Stimulated activated CD4-positive, alpha-beta T cell treated with anti-CD3 and anti-CD28 coated beads, TNF-alpha, amount 100 ng/mL, for 48 hours (primary cell): ENCODE measurements at regions not wholly inside any gene's neighbourhood (a gene's known extent, or its start where the extent isn't known, plus 50 kb on each side); places are given as distances from the start of the nearest gene placed in this dataset.

ENCODE experiments used
- DNase-seq, 3 donors: peaks; one replicate each; pipeline ENCODE4 v3.0.0-alpha.2; 2020; ENCODE audit warnings: low read depth in 3 of 3

DNA sequence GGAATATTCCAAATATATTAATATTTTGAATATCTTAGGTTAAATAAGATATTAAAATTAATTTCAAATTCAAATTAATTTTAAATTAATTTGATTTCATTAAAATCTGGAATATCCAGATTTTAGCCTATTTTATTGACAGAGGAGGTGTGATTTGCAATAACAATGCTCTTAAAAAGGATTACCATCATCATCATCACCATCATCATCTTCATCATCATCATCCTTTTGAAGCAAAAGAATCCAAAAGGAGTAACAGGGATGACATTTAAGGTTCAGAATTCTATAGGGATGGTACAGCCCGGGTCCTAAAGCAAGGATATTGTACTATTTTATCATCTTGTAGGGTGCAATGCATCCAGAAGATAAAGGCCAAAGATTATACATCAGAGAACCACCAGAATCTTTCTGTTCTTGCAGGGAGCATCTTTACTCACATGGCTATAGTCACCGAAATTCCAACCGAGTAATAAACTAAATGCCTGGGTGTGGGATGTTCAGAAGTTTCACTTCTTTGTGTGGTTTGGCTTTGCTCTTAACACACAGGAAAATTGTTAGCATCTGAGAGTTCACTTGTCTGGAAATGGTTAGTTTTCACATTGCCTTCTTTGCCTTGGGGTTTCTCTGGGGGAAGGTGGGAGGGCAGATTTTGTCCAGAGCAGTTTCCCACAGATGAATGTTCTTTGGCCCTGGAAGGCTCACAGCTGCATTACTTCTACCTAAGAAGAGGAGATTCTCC is 99.1 kb upstream of the ITGA6 start:
- DNase-seq, result no peak

DNA sequence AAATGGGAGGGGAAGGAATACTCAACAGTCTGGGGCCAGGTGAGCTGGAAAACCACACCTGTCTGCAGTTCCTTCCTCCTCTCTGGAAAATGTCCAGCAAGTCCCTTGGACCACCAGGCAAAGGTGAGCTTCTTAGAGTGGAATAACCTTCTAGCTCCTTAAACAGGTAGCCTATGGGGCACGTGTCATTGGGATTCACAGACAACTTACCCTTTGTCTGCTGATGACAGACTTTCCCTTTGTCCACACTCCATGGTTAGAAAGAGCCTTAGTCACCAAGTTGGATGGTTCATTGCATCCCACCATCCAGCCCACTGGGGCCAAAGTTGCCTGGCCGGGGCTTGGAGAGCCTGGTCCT is 98.0 kb upstream of the ITGA6 start:
- DNase-seq, result no peak

DNA sequence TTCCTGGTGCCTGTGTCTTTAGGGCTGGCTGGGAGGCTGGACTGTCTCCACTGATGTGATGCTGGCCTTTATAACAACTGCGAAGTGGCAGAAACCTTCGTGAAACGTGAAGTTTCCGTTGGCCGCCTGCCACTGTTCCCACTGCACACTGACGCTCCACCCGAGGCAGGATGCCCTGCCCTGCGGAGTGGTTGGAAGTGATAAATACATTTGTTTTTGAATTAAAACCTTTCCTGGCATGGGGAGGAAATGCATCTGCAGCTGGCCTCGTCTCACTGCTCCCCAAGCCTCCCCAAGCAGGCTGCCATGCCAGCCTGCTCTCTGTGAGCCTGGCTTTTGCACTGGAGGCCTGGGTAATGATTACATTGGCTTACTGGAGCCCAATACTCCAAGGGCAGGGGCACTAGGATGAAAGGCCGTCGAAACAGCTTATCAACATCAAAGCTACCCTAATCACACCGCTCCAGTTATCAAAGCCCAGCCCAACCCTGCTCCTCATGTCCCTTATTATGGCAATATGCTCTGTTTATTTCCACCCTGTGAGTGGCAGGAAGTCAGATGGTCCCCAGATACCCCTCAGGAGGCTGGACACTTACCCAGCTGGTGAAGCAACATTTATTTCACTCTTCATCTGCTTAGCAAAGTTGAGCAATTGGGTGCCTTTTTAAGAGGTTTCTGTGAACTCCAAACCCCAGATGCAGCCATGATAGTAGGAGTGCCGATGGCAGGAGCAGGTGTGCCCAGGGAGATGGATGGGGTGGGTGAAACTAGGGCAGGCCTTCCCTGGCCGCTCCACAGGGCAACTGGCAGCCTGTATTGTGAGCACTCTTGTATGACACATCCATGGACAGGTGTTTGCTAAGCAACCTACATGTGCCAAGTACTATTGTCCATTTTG is 97.4 kb upstream of the ITGA6 start:
- no peak for DNase-seq

DNA sequence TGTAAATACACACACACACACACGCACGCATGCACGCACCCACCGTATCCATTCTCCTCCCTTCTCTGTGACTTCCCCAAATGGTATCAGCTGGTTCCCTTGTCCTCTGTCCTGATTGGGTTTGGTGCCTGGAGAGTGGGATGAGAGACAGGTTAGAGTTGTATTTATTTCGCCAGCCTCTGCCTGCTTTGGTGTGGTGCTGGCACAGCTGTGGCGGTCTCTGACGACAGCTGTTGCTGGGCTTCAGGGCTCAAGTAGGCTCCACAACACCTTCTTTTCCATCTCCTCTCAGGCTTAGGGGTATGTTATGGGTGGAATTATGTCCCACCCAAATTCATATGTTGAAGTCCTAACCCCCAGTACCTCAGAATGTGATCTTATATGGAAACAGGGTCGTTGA is 94.9 kb upstream of the ITGA6 start:
- DNase-seq, result no peak

DNA sequence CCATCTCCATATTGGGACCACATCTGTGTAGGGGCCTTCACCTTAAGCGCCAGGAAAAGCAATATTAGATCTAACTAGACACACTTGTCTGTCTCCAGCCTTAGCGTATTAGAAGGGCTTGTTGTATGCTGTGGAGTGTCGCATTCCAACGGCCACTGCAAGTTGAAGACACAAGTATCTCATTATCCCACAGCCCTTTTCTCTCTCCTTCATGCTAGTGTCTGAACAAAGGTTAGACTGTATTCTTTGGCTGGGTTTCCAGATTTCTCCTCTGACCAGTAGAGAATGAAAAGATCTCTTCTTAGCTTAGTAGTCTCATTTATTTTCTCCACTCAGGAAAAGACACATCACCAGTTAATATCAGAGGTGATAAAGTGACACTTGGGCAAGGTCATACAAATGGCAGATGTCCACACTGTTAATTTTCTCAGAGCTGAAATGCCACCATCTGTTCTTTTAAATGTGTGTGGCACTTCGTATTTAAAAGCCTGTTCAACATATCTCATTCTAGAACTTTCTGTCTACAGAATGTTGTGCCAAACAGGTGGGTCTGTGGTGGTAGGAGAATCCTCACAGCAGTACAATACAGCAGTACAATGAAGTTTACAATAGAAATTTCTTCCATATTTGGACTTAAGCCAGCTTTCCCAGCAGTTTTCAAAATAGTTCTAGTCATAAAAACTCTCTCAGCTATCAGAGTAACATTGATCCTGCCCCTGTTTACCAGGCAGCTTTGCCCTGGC is 94.0 kb upstream of the ITGA6 start:
- no peak for DNase-seq

DNA sequence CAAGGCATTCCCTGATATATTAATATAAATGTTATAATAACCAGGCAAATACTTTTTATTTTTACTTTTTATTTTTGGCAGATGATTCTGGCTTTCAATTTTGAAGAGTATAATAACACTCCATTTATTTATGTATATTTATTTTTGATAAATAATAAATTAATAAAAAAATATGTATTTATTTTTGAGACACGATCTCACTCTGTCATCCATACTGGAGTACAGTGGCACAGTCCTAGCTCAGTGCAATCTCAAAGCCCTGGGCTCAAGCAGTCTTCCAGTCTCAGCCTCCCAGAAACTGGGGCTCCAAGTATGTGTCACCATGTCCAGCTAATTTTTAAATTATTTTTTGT is 93.4 kb upstream of the ITGA6 start:
- DNase-seq, result no peak

DNA sequence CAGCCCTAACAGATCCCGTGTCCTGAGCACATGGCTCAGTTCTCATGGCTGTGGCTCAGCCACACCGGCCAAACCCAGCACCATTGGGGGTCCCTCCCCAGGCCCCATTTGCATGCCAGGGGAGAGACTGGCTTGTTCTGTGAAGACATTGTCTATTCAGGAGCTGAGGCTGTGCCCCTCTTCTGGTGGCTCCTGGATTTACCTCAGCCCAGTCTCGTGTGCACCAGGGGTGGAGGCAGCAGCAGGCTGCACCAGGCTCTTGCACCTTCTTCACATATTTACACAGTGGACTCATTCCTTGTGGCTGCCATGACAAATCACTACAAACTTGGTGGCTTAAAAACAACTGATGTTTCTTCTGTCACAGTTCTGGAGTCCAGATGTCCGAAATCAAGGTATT is 92.4 kb upstream of the ITGA6 start:
- no peak for DNase-seq

DNA sequence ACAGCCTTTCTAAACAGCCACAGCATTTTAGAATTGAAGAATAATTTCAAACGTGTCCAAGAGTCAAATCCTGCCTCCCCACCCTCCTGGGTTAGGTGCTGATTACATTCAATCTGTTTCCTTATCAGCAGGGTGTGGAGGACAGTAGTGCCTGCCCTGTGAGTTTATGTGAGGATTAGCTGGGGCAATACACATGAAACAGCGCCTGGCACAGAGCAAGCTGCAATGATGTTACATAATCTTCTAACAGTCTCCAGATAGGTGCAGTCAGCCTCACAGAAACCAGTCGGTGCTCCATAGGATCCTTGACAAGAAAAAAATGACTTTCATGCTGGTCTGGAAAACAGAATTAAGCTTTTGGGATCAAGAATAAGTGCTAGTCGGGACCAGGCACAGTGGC is 91.7 kb upstream of the ITGA6 start:
- no peak for DNase-seq

DNA sequence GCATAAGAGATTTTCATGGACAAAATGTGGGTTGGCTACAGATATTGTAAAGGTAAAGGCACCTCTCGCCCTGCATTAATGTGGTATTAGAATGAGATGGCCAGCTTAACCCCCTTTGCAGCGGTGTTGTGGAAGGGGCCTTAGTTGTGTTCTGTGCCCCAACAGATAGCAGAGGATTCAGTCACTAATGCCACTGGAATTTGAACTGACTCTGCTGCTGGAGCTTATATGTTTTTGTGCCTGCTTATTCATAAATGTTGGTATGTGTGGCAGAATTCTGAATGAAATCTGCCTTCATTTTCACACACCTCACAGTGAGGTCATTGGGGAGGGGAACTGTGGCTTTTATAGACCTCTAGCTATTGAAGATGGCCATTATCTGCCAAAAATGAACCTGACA is 90.7 kb upstream of the ITGA6 start:
- no peak for DNase-seq

DNA sequence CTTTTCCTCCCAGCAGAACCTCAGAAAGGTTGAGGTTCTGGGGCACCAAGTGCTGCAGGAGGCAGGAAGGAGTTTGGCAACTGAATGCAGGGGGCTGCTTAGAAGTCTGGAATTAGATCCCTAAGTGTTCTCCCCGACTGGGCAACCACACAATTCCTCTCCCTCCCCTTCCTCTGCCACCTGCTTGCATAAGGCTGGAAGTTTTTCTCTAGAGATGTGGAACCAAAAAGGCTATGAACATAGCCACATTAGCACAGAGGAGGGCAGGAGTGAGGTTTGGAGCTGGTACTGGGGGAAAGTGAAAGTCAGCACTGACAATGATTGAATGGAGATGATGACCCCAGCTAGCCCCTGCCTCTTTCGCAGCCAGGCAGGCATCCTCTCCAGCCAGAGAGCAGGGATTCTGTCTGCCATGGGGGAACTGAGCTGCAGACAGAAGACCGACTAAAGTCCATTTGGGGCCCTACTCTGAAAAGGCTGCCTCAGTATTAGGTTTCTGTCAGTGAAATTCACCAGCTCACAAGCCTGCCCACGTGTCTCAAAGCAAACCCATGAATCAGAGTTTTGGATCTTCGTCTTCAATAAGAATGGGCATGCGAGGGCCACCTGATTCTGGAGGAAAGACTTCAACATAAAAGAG is 87.9 kb upstream of the ITGA6 start:
- DNase-seq, result no peak

DNA sequence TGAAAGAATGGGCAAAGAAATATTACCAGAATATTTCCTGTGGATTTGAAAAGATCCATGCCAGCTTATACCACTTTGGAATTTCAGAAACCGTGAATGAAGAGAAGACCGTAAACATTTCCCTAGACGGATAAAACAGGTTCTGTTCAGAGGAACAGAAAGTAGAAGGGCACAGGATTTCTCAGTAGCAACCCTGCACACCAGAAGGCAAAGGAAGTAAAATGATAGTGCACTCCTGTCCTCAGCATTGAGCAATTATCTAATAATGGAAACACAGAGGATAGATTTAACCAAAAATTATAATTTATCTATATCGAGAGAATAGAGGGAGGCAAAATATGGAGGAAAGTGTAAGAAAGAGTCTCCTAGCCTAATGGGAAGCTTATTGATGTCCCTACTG is 87.0 kb upstream of the ITGA6 start:
- no peak for DNase-seq

DNA sequence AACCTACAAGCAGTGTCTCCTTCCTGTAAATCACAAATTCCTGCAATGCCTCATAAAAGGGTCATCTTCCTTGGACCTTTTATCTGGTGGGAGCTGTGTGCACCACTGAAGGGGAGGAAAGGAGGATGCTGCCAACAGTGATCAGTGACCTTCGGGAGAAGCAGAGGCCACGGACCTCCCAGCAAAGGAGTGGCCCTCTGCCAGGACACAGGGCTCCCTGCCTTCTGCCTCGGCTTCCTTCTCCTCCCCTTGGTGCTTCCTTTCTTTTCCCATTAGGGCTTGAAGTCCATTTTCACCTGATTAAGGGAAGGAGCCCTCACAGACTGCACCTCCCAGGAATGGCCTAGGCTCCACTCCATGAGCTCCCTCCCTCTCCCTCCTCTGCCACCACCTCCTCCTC is 85.3 kb upstream of the ITGA6 start:
- no peak for DNase-seq

DNA sequence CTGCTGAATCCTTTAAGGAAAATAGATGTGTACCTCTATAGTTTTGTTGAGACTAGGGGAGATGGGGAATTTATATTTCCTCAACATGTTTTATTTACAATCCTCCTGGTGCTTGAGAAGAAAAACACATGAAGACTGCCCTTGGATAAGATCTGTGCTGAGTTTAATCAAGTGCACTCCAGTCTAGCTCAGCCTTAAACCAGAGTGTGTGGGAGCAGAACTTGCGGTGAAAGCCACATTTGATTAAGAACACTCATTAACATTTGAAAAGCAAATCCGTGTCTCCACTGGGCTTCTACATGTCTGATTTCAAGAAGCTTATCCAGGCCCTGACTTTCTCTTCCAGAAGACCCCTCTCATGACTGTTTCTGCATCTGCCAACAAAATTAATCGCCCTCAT is 84.8 kb upstream of the ITGA6 start:
- no peak for DNase-seq

DNA sequence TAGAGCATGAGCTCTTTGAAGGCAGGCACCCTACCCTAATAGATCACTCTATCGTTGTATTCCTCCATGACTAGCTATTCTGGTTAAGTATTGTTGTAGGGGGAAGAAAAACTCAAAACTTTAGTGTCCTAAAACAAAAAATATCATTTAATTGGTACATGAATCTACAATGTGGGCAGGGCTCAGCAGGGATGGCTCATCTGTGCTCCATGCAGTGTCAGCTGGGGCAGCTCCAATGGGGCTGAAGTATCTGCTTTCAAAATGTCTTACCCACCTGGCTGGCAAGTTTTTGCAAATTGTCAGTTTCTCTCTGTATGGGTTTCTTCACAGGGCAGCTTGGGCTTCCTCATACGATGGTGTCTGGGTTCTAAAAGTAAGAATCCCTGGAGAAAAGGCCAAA is 83.2 kb upstream of the ITGA6 start:
- DNase-seq, result no peak

DNA sequence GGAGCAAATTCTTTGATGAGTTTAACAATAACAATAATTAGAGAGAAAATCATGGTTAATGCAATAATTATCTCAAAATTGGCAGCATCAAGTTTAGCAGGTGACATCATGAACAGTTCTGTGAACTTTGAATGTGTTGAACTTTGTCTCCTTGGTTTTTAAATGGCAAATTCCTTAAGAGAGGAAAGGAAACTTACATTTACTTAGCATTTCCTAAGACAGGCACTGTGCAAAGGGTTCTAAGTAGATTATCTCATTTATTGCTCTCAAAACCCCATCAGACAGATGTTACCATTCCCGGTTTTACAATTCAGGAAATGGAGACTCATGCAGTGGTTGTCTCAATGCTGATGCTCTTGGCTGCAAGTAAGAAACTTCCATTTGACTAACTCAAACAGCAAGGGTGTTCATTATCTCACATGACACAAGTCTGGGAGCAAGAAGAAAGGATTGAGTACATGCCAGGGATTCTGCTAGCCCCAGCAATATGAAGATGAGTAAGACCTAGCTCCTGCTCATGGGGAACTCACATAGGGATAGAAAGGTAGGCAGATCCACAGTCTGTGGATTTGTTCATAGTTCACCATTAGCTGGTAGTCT is 81.3 kb upstream of the ITGA6 start:
- no peak for DNase-seq

DNA sequence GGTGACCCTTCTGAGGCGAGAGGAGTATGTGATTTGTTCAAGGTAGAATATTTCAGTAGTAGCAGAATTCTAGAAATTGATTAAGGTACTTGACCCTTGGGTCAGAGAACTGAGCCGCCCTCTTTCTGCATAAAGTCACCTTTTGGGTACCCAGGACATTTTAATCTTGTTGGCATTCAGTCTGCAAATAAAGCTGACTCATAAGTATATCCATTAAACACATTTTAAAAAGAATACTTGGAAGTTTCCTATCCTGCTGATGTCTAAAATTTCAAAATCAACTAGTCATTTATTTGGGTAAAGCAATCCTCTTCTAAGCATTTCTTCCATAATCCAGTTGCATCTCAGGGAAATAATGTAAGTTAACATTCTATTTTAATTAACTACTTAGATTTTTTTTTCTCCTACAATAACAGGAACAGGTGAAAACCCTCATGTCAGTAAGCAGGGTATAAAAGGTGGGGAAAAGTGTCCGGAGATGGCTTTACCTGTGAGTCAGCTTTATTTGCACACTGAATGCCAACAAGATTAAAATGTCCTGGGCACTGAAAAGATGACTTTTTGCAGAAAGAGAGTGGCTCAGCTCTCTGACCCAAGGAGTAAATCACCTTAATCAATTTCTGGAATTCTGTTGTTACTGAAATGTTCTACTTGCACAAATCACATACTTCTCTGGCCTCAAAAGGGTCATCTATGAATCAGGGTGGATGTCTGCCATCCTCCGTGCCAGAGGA is 78.7 kb upstream of the ITGA6 start:
- DNase-seq, result no peak

DNA sequence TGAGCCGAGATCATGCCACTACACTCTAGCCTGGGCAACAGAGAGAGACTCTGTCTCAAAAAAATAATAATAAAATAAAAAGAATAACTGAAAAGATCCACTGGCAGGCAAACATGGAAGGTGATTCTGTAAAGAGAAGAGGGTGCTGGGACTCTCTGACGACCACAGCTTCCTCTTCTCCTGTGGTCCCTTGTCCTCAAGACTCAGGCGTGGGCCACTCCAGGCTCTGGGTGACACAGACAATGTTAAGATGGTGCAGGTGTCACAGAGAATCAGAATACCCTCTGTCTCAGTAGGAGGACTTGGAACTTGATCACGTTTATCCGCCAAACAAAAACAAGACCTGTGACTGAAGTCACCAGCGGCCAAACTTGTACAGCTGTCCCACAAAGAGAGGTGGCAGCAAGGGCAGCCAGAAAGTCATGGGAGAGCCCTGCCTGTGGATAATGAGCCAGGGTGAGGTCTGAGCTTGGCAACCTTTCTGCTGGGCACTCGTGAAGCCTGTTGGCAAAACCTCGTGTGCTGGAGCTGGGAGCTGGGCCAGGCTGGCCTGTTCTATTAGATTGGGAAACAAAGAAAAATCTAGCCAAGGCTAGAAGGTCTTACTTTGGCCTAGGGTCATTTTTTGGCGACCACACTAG is 76.4 kb upstream of the ITGA6 start:
- DNase-seq, result no peak

DNA sequence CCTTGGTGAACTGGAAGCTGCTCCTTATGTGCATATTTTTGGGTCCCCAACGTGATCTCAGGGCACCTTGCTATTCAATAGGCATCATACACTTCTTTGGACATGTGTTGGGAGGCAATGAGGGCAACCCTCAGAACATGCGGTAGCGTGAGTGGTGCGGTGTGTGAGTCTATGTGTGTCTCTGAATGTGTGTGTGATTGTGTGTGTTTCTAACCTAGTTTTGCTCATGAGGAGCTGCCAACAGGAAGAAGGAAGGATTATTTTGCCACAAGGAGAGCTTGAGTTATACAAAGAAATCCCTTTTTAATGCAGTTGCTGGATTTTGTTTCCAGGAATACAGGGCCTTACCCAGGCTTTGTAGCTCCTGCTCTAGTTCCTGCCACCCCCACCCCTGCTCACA is 75.8 kb upstream of the ITGA6 start:
- no peak for DNase-seq

DNA sequence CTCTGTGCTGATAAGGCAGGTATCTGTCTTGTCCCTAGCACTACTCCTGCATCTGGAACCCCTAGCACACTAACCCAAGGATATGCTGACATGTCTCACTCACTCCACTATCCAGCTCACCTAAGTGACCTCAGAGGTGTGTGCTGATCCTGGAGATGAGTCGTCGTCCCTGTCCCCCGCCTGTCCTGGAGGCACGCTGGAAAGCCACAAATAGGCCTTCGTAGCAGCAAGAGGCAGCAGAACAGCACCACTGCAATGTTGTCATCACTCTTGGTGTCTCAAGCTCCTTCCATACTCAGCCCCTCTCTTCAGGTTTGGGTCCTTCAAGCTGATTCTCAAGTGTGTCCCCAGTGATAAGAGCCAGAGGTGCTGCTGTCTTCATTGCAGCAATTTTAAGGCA is 73.0 kb upstream of the ITGA6 start:
- no peak for DNase-seq

DNA sequence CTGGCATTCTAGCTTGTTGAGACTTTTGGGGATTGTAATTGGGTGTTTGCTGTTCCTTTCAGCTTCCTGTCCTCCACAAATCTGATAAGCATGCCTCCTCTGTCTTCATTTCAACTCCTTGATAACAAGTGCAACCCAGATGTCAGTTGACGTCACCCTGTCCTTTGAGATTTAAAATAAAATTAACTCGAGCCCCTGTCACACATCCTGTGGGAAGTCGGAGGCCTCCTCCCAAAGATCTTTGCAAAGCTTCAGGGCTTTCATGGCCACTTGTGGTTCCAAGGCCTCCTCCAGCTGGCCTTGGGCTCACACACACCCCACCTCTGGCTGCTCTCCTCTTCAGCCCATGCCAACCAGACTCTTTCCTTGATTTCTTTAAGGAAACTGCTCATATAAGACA is 69.9 kb upstream of the ITGA6 start:
- no peak for DNase-seq
